BJ (cell line): ENCODE measurements at regions not wholly inside any gene's neighbourhood (a gene's known extent, or its start where the extent isn't known, plus 50 kb on each side); places are given as distances from the start of the nearest gene placed in this dataset.

Source experiments
- CTCF ChIA-PET: fragments of 350-600 bp; formaldehyde crosslinking; extraction: SDS; loops from one replicate; lab custom pipeline; 2021; ENCODE audit warnings: antibody characterized with exemption, inconsistent platforms; lab: Yijun Ruan, JAX
- POLR2A ChIA-PET: fragments of 300-600 bp; sonication (Branson Sonifier 250); formaldehyde crosslinking; extraction: SDS; loops from one replicate; lab custom pipeline; 2021; ENCODE audit warnings: antibody characterized with exemption; lab: Charles Lee
- DNase-seq: peaks from one replicate; pipeline ENCODE4 v3.0.0-alpha.2; 2011; ENCODE audit warnings: low read depth
- H3K27me3 ChIP-seq: 2 replicates; pipeline ENCODE4 v1.6.0; 2011; ENCODE audit warnings: low read length; ENCODE audit not compliant: control insufficient read depth, insufficient read depth
- H3K36me3 ChIP-seq: 2 replicates; pipeline ENCODE4 v1.5.1; 2011; ENCODE audit warnings: low read length; ENCODE audit not compliant: control insufficient read depth, insufficient read depth
- H3K4me3 ChIP-seq: 2 replicates; pipeline ENCODE4 v1.5.1; 2011; ENCODE audit warnings: low read depth, mild to moderate bottlenecking, control low read depth, low read length
- TF ChIP-seq, protein P1 (sequence below): IDR thresholded peaks from 2 replicates; pipeline ENCODE4 v1.5.1; 2011; ENCODE audit warnings: low read depth, mild to moderate bottlenecking, control low read depth, inconsistent platforms, low read length, moderate library complexity; ENCODE audit not compliant: insufficient read depth

DNA sequence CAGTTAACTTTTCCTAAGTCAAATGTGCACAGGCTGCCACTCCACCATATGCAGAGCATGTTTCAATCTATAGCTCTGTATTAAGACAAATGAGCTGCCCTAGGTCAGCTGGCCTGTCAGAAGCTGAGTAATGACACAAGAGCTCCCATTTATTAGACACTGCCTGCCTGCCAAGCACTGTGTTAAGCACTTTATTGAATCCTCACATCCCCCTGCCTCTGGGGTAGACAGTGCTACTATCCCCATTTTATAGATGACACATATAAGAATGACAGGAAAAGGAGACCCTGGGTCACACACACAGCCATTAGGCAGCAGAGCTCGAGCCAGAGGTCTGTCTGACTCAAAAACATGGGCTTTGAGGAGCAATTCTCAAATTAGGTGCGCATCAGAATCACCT, 179.8 kb upstream of the PDE1C start:
- no peak for DNase-seq
- ChIA-PET POLR2A (no interaction called here), CTCF (no interaction called here)
- no peaks in the 10 kb centered on the region for H3K36me3 ChIP-seq
- H3K4me3 ChIP-seq, result no peak overlapping the region
- no peaks in the 10 kb centered on the region for H3K27me3 ChIP-seq
- TF ChIP-seq, protein P1, sequence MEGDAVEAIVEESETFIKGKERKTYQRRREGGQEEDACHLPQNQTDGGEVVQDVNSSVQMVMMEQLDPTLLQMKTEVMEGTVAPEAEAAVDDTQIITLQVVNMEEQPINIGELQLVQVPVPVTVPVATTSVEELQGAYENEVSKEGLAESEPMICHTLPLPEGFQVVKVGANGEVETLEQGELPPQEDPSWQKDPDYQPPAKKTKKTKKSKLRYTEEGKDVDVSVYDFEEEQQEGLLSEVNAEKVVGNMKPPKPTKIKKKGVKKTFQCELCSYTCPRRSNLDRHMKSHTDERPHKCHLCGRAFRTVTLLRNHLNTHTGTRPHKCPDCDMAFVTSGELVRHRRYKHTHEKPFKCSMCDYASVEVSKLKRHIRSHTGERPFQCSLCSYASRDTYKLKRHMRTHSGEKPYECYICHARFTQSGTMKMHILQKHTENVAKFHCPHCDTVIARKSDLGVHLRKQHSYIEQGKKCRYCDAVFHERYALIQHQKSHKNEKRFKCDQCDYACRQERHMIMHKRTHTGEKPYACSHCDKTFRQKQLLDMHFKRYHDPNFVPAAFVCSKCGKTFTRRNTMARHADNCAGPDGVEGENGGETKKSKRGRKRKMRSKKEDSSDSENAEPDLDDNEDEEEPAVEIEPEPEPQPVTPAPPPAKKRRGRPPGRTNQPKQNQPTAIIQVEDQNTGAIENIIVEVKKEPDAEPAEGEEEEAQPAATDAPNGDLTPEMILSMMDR, result no peak

DNA sequence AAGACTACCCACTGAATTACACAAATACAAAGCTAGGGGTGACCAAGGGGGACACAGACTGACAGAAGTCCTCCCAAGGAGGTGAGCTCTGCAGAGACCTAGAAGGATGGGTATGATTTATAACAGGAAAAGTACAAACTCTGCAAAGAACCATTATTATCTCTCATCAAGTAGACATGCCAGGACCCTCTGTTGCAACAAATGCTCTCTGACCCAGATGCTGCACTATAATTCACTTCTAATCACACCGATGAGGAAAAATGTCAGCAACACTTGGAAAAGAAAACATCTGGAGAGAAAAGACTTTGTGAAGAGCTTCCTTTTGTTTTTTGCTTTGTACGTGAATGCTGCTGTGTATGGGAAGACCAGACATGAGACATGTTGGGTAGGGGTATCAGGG, 178.3 kb upstream of the PDE1C start:
- Histone ChIP-seq H3K36me3 (no peaks in the 10 kb centered on the region), H3K27me3 (no peaks in the 10 kb centered on the region; the same call in 1 of the 2 replicates), H3K4me3 (no peak overlapping the region)
- CTCF ChIA-PET, result no interaction called here
- TF ChIP-seq, protein P1, result no peak
- POLR2A ChIA-PET, result no interaction called here
- DNase-seq, result no peak

DNA sequence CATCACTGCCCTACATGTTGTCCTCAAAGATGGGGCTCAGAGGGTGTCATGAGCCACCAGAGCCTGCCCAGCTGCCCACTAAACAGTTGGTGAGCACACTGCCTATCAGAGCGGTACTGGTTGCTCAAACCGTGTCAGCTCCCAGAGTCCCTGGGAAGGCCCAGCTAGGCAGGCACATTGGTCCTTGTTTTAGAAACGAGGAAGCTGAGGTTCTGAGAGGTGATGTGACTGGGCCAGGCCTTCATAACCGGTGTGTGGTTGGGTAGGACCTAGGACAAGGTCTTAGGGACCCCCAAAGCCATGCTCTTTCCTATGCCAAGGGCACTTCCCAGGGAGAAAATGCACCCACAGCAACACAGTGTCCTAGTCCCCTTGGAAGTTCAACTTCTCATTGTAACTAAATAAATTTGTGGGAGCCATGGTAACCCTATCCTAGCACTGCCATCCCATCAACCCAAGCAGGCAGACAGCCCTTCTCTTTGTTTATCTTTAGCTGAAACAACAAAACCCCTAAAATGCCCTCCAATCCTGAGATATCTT, 174.7 kb upstream of the PDE1C start:
- ChIA-PET CTCF (interaction anchor here (1.2 kb wide), 1 partner anchor 34 kb away, joined by 3 read pairs; no protein-coding TSS in a partner anchor), POLR2A (no interaction called here)
- Histone ChIP-seq H3K27me3 (no peaks in the 10 kb centered on the region; the same call in 1 of the 2 replicates), H3K36me3 (no peaks in the 10 kb centered on the region), H3K4me3 (no peak overlapping the region)
- TF ChIP-seq, protein P1, result no peak
- no peak for DNase-seq

DNA sequence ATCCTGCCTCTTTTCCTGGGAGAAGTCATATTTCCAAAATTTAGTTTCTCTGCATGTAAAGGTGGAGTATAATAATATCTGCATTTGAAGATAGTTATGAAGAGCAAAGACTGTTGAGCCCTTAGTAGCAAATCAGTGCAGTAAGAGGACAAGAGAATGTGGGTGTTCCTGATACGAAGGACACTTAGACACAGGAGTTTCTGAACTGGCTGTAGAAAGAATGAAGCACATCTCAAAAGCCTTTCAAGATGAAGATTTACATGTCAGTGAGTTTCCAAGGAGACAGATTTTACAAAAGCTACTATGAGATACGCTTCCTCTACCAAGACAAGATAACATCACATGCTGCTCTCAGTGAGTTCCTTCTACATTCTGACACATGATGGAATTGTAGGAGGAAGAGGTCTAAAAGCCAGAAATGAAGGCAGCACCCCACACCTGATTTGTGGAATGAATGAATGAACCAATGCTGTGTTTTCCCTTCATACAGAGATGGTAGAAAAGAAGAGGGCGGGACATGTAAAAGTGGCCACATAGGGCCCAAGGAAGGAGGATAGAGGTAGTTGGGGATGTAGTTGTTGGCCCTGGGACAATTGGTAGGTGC, 173.6 kb upstream of the PDE1C start:
- CTCF ChIA-PET, result interaction anchor here (1.2 kb wide), 1 partner anchor 33 kb away, joined by 3 read pairs; no protein-coding TSS in a partner anchor
- POLR2A ChIA-PET, result no interaction called here

DNA sequence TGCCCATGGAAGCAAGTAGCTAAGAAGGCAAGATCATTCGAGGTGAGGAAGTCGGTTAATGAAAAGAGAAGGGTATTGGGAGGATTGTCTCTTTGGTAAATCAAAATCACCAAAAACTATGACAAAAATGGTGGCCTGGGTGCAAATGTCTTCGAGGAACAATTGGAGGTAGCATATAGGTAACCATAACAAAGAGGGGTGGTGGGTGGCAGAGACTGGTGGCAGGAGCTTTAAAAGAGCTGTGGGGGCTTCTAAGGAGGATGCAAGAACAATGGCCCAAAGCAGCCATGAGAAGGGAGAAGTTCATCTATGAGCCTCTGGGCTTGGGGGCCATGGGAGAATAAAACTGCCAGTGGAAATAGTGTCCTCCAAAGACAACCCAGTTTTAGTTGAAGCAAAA, 172.2 kb upstream of the PDE1C start:
- DNase-seq, result no peak
- ChIA-PET POLR2A (no interaction called here), CTCF (no interaction called here)
- Histone ChIP-seq H3K27me3 (no peaks in the 10 kb centered on the region; the same call in 1 of the 2 replicates), H3K36me3 (no peaks in the 10 kb centered on the region), H3K4me3 (no peak overlapping the region)
- TF ChIP-seq, protein P1, result no peak

More for the DNA sequence above, 173.6 kb upstream of the PDE1C start:
- DNase-seq, result no peak
- Histone ChIP-seq H3K4me3 (no peak overlapping the region), H3K36me3 (no peaks in the 10 kb centered on the region), H3K27me3 (no peaks in the 10 kb centered on the region; the same call in 1 of the 2 replicates)
- TF ChIP-seq, protein P1, result no peak
